ENCODE measurements at regions not wholly inside any gene's neighbourhood (a gene's known extent, or its start where the extent isn't known, plus 50 kb on each side); places are given as distances from the start of the nearest gene placed in this dataset.

DNA sequence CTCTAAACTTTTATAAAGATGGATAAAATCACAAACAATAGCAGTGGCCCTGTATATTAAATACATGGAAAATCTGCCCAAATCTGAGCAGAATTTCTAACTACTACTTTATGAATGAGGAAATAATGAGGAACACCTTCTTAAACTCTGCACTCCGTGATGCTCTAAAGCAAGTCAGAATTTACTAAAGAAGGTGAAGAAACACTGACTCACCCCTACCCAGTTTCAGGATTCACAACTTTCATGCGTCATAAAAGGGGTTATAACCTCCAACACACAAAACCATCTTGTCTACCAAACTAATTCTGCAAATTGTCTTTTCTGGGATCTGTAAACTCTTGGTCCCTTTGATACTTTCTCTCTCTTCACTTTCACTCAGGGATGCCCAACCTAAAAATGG is 561.1 kb upstream of the ACO1 start (continued):
- TF ChIP-seq SRY (CRISPR knock-in tag; IDR thresholded peaks at IDR 0.05) (no peak), SMARCC2 (IDR thresholded peaks at IDR 0.05) (no peak), RBM39 (IDR thresholded peaks at IDR 0.05; ENCODE audit: low read depth, low read length, poor library complexity, severe bottlenecking) (no peak), KLF16 (CRISPR knock-in tag; IDR thresholded peaks at IDR 0.05) (no peak), ZNF558 (CRISPR knock-in tag; IDR thresholded peaks at IDR 0.05; ENCODE audit: borderline replicate concordance) (no peak), ZNF326 (CRISPR knock-in tag; IDR thresholded peaks at IDR 0.05; ENCODE audit: borderline replicate concordance) (no peak), ZNF790 (CRISPR knock-in tag; IDR thresholded peaks at IDR 0.05; ENCODE audit: borderline replicate concordance) (no peak)
- TF ChIP-seq, protein P1, sequence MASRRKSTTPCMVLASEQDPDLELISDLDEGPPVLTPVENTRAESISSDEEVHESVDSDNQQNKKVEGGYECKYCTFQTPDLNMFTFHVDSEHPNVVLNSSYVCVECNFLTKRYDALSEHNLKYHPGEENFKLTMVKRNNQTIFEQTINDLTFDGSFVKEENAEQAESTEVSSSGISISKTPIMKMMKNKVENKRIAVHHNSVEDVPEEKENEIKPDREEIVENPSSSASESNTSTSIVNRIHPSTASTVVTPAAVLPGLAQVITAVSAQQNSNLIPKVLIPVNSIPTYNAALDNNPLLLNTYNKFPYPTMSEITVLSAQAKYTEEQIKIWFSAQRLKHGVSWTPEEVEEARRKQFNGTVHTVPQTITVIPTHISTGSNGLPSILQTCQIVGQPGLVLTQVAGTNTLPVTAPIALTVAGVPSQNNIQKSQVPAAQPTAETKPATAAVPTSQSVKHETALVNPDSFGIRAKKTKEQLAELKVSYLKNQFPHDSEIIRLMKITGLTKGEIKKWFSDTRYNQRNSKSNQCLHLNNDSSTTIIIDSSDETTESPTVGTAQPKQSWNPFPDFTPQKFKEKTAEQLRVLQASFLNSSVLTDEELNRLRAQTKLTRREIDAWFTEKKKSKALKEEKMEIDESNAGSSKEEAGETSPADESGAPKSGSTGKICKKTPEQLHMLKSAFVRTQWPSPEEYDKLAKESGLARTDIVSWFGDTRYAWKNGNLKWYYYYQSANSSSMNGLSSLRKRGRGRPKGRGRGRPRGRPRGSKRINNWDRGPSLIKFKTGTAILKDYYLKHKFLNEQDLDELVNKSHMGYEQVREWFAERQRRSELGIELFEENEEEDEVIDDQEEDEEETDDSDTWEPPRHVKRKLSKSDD (CRISPR knock-in tag; IDR thresholded peaks at IDR 0.05; ENCODE audit: low read depth), result no peak
- TF ChIP-seq, protein P2, sequence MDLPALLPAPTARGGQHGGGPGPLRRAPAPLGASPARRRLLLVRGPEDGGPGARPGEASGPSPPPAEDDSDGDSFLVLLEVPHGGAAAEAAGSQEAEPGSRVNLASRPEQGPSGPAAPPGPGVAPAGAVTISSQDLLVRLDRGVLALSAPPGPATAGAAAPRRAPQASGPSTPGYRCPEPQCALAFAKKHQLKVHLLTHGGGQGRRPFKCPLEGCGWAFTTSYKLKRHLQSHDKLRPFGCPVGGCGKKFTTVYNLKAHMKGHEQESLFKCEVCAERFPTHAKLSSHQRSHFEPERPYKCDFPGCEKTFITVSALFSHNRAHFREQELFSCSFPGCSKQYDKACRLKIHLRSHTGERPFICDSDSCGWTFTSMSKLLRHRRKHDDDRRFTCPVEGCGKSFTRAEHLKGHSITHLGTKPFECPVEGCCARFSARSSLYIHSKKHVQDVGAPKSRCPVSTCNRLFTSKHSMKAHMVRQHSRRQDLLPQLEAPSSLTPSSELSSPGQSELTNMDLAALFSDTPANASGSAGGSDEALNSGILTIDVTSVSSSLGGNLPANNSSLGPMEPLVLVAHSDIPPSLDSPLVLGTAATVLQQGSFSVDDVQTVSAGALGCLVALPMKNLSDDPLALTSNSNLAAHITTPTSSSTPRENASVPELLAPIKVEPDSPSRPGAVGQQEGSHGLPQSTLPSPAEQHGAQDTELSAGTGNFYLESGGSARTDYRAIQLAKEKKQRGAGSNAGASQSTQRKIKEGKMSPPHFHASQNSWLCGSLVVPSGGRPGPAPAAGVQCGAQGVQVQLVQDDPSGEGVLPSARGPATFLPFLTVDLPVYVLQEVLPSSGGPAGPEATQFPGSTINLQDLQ (CRISPR knock-in tag; IDR thresholded peaks at IDR 0.05), result no peak
